GM18909 (cell line): ENCODE measurements at regions not wholly inside any gene's neighbourhood (a gene's known extent, or its start where the extent isn't known, plus 50 kb on each side); places are given as distances from the start of the nearest gene placed in this dataset.
"Not testable (repeated sequence)": the region's sequence is repeated elsewhere in the genome, so short reads cannot be mapped to it uniquely, and the experiment has no call there.

ENCODE experiments used
- ATAC-seq: cut with Tn5 transposase; IDR thresholded peaks from one replicate; pipeline ENCODE4 v1.9.1; 2021; ENCODE audit warnings: mild to moderate bottlenecking; ENCODE audit not compliant: unreplicated experiment, poor library complexity

- ATAC-seq, result peak; percentile 19
These were observed 113.5 kb upstream of the ACBD5 start for GRCh38 chr10:27354100-27354499.

GRCh38 chr10:27349987-27350386 is 109.4 kb upstream of the ACBD5 start:
- no peak for ATAC-seq

- not testable (repeated sequence) for ATAC-seq
These were observed 107.2 kb upstream of the ACBD5 start for GRCh38 chr10:27347827-27348207.

- ATAC-seq, result peak; percentile 61
These were observed 104.9 kb upstream of the ACBD5 start for GRCh38 chr10:27345455-27345920.

- ATAC-seq, result peak; percentile 44
These were observed 104.2 kb upstream of the ACBD5 start for GRCh38 chr10:27344568-27345454.

- ATAC-seq, result no peak
These were observed 100.4 kb upstream of the ACBD5 start for GRCh38 chr10:27341001-27341400.

- ATAC-seq, result not testable (repeated sequence)
These were observed 94.6 kb upstream of the ACBD5 start for GRCh38 chr10:27335246-27335645.

GRCh38 chr10:27330074-27330473 is 89.5 kb upstream of the ACBD5 start:
- ATAC-seq, result no peak

- ATAC-seq, result no peak
These were observed 88.3 kb upstream of the ACBD5 start for GRCh38 chr10:27328946-27329345.

GRCh38 chr10:27326748-27327147 is 86.2 kb upstream of the ACBD5 start:
- ATAC-seq, result not testable (repeated sequence)

GRCh38 chr10:27319752-27320431 is 79.3 kb upstream of the ACBD5 start:
- peak; percentile 87 for ATAC-seq

- not testable (repeated sequence) for ATAC-seq
These were observed 78.5 kb upstream of the ACBD5 start for GRCh38 chr10:27319139-27319538.

GRCh38 chr10:27315082-27315481 is 74.5 kb upstream of the ACBD5 start:
- not testable (repeated sequence) for ATAC-seq

- not testable (repeated sequence) for ATAC-seq
These were observed 73.0 kb upstream of the ACBD5 start for GRCh38 chr10:27313586-27313985.

- no peak for ATAC-seq
These were observed 72.3 kb upstream of the ACBD5 start for GRCh38 chr10:27312854-27313253.

- ATAC-seq, result not testable (repeated sequence)
These were observed 71.2 kb upstream of the ACBD5 start for GRCh38 chr10:27311809-27312208.

- not testable (repeated sequence) for ATAC-seq
These were observed 57.9 kb upstream of the ACBD5 start for GRCh38 chr10:27298522-27298850.

GRCh38 chr10:27297844-27298521 is 57.4 kb upstream of the ACBD5 start:
- no peak for ATAC-seq

- not testable (repeated sequence) for ATAC-seq
These were observed 55.7 kb upstream of the ACBD5 start for GRCh38 chr10:27296285-27296684.

GRCh38 chr10:27291253-27291895 is 50.8 kb upstream of the ACBD5 start:
- peak; percentile 75 for ATAC-seq
